SK-N-SH (cell line): ENCODE measurements at regions not wholly inside any gene's neighbourhood (a gene's known extent, or its start where the extent isn't known, plus 50 kb on each side); places are given as distances from the start of the nearest gene placed in this dataset.

Experiments
- POLR2AphosphoS5 ChIP-seq: IDR thresholded peaks from 2 replicates; pipeline ENCODE4 v1.6.1; 2012; ENCODE audit warnings: low read depth, low read length
- RFX5 ChIP-seq: IDR thresholded peaks from 2 replicates; pipeline ENCODE4 v1.6.1; 2012; ENCODE audit warnings: mild to moderate bottlenecking, improper control_type of control experiment, low read length
- TF ChIP-seq, protein P1 (sequence below): fragments of 200-600 bp; sonication (generic); IDR thresholded peaks from 2 replicates; pipeline ENCODE4 v1.6.1; 2017; ENCODE audit warnings: antibody characterized with exemption, mild to moderate bottlenecking, moderate library complexity
- TF ChIP-seq, protein P2 (sequence below): IDR thresholded peaks from 2 replicates; pipeline ENCODE4 v1.4.0; 2012; ENCODE audit warnings: low read depth, borderline replicate concordance
- TF ChIP-seq, protein P3 (sequence below): fragments of 150-350 bp; IDR thresholded peaks from 2 replicates; pipeline ENCODE4 v1.6.1; 2017; ENCODE audit warnings: antibody characterized with exemption, low read length, low read depth, borderline replicate concordance

DNA sequence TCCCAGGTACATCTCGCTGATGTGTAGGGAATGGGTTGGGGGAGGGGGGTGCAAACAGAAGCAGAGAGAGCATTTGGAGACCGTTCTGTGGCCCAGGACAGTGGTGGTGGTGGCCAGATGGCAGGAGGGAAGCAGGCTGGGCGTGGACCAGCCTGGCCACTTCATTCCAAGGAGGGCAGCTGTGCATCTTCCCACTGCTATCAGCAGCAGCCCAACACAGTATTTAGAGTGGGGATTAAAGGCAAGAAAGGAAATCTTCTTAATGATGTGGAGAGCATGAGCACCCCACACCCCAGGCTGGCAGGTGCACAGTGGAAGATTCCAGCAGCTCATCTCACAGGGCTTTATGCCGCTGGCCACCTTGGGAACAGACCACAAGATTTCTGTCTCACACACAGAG, 198.7 kb downstream of the NPHP4 start:
- no peak for TF ChIP-seq POLR2AphosphoS5
- TF ChIP-seq, protein P1, sequence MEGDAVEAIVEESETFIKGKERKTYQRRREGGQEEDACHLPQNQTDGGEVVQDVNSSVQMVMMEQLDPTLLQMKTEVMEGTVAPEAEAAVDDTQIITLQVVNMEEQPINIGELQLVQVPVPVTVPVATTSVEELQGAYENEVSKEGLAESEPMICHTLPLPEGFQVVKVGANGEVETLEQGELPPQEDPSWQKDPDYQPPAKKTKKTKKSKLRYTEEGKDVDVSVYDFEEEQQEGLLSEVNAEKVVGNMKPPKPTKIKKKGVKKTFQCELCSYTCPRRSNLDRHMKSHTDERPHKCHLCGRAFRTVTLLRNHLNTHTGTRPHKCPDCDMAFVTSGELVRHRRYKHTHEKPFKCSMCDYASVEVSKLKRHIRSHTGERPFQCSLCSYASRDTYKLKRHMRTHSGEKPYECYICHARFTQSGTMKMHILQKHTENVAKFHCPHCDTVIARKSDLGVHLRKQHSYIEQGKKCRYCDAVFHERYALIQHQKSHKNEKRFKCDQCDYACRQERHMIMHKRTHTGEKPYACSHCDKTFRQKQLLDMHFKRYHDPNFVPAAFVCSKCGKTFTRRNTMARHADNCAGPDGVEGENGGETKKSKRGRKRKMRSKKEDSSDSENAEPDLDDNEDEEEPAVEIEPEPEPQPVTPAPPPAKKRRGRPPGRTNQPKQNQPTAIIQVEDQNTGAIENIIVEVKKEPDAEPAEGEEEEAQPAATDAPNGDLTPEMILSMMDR = no peak
- TF ChIP-seq RFX5 = no peak
- TF ChIP-seq, protein P2, sequence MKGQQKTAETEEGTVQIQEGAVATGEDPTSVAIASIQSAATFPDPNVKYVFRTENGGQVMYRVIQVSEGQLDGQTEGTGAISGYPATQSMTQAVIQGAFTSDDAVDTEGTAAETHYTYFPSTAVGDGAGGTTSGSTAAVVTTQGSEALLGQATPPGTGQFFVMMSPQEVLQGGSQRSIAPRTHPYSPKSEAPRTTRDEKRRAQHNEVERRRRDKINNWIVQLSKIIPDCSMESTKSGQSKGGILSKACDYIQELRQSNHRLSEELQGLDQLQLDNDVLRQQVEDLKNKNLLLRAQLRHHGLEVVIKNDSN = no peak
- TF ChIP-seq, protein P3, sequence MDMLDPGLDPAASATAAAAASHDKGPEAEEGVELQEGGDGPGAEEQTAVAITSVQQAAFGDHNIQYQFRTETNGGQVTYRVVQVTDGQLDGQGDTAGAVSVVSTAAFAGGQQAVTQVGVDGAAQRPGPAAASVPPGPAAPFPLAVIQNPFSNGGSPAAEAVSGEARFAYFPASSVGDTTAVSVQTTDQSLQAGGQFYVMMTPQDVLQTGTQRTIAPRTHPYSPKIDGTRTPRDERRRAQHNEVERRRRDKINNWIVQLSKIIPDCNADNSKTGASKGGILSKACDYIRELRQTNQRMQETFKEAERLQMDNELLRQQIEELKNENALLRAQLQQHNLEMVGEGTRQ = no peak
